ENCODE measurements at regions not wholly inside any gene's neighbourhood (a gene's known extent, or its start where the extent isn't known, plus 50 kb on each side); places are given as distances from the start of the nearest gene placed in this dataset.

DNA sequence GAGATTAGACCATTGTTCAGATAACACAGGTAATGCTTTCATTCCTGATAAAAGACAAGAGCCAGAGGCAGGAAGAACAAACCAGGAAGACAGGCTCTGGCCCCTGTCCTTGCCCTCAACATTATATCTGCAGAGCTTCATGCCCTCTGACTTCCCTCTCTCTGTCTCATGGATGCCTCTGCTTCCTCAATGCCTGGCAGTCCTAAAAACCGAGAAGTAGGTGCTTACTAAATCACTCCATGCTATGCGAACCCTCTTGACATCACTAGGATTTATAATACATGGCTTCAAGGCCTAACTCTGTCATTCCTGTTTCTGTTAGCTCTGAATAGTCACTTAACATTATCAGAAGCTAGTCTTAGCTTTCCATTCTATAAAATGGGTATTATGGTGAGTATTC is 117.8 kb downstream of the TLR4 start:
- Mint-ChIP-seq H3K36me3 (ENCODE audit: low read depth) (no peaks in the 10 kb centered on the region), H3K27ac (no peak overlapping the region), H3K4me1 (no peaks in the 10 kb centered on the region; the same call in 2 of the 3 replicates), H3K9me3 (peaks cover 49% of the 10 kb centered on the region), H3K27me3 (ENCODE audit: insufficient read depth, low read depth, poor library complexity) (peaks cover 4% of the 10 kb centered on the region), H3K4me3 (no peak overlapping the region)
- Histone ChIP-seq H3K4me1 (ENCODE audit: insufficient read depth) (no peaks in the 10 kb centered on the region), H3K4me3 (no peak overlapping the region), H3K36me3 (ENCODE audit: insufficient read depth) (no peaks in the 10 kb centered on the region), H3K9me2 (ENCODE audit: insufficient read depth) (no peaks in the 10 kb centered on the region), H3K4me2 (no peak overlapping the region), H3K27me3 (ENCODE audit: insufficient read depth) (no peaks in the 10 kb centered on the region), H3K79me2 (replicated peaks; ENCODE audit: insufficient read depth) (no peaks in the 10 kb centered on the region), H3F3A (replicated peaks; ENCODE audit: low read depth) (no peaks in the 10 kb centered on the region), H2AFZ (no peak overlapping the region), H3K27ac (ENCODE audit: low read depth) (no peak overlapping the region), H4K20me1 (replicated peaks; ENCODE audit: insufficient read depth) (no peaks in the 10 kb centered on the region)
- TF ChIP-seq NANOG (IDR thresholded peaks at IDR 0.05; ENCODE audit: borderline replicate concordance) (no peak), ZNF331 (CRISPR knock-in tag; IDR thresholded peaks at IDR 0.05; ENCODE audit: low read depth) (no peak), STAT1 (IDR thresholded peaks at IDR 0.05; ENCODE audit: unreplicated experiment) (no peak), CREB1 (CRISPR knock-in tag; IDR thresholded peaks at IDR 0.05; ENCODE audit: low read depth) (no peak), POLR2AphosphoS5 (IDR thresholded peaks at IDR 0.05; ENCODE audit: low read depth) (no peak)
- TF ChIP-seq, protein P1, sequence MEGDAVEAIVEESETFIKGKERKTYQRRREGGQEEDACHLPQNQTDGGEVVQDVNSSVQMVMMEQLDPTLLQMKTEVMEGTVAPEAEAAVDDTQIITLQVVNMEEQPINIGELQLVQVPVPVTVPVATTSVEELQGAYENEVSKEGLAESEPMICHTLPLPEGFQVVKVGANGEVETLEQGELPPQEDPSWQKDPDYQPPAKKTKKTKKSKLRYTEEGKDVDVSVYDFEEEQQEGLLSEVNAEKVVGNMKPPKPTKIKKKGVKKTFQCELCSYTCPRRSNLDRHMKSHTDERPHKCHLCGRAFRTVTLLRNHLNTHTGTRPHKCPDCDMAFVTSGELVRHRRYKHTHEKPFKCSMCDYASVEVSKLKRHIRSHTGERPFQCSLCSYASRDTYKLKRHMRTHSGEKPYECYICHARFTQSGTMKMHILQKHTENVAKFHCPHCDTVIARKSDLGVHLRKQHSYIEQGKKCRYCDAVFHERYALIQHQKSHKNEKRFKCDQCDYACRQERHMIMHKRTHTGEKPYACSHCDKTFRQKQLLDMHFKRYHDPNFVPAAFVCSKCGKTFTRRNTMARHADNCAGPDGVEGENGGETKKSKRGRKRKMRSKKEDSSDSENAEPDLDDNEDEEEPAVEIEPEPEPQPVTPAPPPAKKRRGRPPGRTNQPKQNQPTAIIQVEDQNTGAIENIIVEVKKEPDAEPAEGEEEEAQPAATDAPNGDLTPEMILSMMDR (conservative IDR thresholded peaks at IDR 0.05; ENCODE audit: low read depth in 2 of 2): no peak
- ATAC-seq: no peak
- DNase-seq (ENCODE audit: low spot score): no peak

DNA sequence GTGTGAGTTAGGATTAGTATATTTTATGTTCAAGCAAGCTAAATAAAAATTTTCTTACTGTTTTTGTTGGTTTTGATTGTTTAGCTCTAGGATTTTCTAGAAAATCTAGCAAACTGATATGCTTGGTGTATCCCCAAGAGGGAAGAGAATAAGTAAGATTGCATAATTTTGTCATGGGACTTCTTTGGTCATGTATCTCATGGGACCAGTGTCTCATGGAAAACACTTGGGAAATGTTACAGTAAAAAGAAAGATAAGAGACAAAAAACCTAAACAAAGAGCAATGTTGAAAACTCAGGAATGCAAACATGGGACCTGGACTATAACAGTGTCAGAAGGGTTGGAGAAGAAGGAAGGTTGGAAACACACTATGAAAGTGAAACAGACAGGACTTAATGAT is 119.4 kb downstream of the TLR4 start:
- Histone ChIP-seq H3K27ac (ENCODE audit: low read depth) (no peak overlapping the region), H3K79me2 (replicated peaks; ENCODE audit: insufficient read depth) (no peaks in the 10 kb centered on the region), H3K4me2 (no peak overlapping the region), H3K27me3 (ENCODE audit: insufficient read depth) (no peaks in the 10 kb centered on the region), H3K4me1 (ENCODE audit: insufficient read depth) (no peaks in the 10 kb centered on the region), H3K36me3 (ENCODE audit: insufficient read depth) (no peaks in the 10 kb centered on the region), H3K9me2 (ENCODE audit: insufficient read depth) (no peaks in the 10 kb centered on the region), H2AFZ (no peak overlapping the region), H3K4me3 (no peak overlapping the region), H4K20me1 (replicated peaks; ENCODE audit: insufficient read depth) (no peaks in the 10 kb centered on the region), H3F3A (replicated peaks; ENCODE audit: low read depth) (no peaks in the 10 kb centered on the region)
- Mint-ChIP-seq H3K4me1 (peaks cover 3% of the 10 kb centered on the region; the same call in 2 of the 3 replicates), H3K9me3 (peaks cover 51% of the 10 kb centered on the region), H3K4me3 (no peak overlapping the region), H3K27ac (no peak overlapping the region), H3K36me3 (ENCODE audit: low read depth) (no peaks in the 10 kb centered on the region), H3K27me3 (ENCODE audit: insufficient read depth, low read depth, poor library complexity) (peaks cover 8% of the 10 kb centered on the region)
- no peak for ATAC-seq
- DNase-seq (ENCODE audit: low spot score): no peak
- TF ChIP-seq, protein P2, sequence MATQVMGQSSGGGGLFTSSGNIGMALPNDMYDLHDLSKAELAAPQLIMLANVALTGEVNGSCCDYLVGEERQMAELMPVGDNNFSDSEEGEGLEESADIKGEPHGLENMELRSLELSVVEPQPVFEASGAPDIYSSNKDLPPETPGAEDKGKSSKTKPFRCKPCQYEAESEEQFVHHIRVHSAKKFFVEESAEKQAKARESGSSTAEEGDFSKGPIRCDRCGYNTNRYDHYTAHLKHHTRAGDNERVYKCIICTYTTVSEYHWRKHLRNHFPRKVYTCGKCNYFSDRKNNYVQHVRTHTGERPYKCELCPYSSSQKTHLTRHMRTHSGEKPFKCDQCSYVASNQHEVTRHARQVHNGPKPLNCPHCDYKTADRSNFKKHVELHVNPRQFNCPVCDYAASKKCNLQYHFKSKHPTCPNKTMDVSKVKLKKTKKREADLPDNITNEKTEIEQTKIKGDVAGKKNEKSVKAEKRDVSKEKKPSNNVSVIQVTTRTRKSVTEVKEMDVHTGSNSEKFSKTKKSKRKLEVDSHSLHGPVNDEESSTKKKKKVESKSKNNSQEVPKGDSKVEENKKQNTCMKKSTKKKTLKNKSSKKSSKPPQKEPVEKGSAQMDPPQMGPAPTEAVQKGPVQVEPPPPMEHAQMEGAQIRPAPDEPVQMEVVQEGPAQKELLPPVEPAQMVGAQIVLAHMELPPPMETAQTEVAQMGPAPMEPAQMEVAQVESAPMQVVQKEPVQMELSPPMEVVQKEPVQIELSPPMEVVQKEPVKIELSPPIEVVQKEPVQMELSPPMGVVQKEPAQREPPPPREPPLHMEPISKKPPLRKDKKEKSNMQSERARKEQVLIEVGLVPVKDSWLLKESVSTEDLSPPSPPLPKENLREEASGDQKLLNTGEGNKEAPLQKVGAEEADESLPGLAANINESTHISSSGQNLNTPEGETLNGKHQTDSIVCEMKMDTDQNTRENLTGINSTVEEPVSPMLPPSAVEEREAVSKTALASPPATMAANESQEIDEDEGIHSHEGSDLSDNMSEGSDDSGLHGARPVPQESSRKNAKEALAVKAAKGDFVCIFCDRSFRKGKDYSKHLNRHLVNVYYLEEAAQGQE (IDR thresholded peaks at IDR 0.05; ENCODE audit: unreplicated experiment): no peak
- TF ChIP-seq EZH2phosphoT487 (IDR thresholded peaks at IDR 0.05; ENCODE audit: unreplicated experiment): no peak
- TF ChIP-seq NANOG (IDR thresholded peaks at IDR 0.05; ENCODE audit: borderline replicate concordance): no peak
- TF ChIP-seq EZH2 (IDR thresholded peaks at IDR 0.05; ENCODE audit: low read depth, unreplicated experiment): no peak
- TF ChIP-seq CREB1 (CRISPR knock-in tag; IDR thresholded peaks at IDR 0.05; ENCODE audit: low read depth): no peak
- TF ChIP-seq, protein P3, sequence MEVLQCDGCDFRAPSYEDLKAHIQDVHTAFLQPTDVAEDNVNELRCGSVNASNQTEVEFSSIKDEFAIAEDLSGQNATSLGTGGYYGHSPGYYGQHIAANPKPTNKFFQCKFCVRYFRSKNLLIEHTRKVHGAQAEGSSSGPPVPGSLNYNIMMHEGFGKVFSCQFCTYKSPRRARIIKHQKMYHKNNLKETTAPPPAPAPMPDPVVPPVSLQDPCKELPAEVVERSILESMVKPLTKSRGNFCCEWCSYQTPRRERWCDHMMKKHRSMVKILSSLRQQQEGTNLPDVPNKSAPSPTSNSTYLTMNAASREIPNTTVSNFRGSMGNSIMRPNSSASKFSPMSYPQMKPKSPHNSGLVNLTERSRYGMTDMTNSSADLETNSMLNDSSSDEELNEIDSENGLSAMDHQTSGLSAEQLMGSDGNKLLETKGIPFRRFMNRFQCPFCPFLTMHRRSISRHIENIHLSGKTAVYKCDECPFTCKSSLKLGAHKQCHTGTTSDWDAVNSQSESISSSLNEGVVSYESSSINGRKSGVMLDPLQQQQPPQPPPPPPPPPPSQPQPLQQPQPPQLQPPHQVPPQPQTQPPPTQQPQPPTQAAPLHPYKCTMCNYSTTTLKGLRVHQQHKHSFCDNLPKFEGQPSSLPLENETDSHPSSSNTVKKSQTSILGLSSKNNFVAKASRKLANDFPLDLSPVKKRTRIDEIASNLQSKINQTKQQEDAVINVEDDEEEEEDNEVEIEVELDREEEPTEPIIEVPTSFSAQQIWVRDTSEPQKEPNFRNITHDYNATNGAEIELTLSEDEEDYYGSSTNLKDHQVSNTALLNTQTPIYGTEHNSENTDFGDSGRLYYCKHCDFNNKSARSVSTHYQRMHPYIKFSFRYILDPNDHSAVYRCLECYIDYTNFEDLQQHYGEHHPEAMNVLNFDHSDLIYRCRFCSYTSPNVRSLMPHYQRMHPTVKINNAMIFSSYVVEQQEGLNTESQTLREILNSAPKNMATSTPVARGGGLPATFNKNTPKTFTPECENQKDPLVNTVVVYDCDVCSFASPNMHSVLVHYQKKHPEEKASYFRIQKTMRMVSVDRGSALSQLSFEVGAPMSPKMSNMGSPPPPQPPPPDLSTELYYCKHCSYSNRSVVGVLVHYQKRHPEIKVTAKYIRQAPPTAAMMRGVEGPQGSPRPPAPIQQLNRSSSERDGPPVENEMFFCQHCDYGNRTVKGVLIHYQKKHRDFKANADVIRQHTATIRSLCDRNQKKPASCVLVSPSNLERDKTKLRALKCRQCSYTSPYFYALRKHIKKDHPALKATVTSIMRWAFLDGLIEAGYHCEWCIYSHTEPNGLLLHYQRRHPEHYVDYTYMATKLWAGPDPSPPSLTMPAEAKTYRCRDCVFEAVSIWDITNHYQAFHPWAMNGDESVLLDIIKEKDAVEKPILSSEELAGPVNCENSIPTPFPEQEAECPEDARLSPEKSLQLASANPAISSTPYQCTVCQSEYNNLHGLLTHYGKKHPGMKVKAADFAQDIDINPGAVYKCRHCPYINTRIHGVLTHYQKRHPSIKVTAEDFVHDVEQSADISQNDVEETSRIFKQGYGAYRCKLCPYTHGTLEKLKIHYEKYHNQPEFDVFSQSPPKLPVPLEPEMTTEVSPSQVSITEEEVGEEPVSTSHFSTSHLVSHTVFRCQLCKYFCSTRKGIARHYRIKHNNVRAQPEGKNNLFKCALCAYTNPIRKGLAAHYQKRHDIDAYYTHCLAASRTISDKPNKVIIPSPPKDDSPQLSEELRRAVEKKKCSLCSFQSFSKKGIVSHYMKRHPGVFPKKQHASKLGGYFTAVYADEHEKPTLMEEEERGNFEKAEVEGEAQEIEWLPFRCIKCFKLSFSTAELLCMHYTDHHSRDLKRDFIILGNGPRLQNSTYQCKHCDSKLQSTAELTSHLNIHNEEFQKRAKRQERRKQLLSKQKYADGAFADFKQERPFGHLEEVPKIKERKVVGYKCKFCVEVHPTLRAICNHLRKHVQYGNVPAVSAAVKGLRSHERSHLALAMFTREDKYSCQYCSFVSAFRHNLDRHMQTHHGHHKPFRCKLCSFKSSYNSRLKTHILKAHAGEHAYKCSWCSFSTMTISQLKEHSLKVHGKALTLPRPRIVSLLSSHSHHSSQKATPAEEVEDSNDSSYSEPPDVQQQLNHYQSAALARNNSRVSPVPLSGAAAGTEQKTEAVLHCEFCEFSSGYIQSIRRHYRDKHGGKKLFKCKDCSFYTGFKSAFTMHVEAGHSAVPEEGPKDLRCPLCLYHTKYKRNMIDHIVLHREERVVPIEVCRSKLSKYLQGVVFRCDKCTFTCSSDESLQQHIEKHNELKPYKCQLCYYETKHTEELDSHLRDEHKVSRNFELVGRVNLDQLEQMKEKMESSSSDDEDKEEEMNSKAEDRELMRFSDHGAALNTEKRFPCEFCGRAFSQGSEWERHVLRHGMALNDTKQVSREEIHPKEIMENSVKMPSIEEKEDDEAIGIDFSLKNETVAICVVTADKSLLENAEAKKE (CRISPR knock-in tag; IDR thresholded peaks at IDR 0.05): no peak
- no peak for TF ChIP-seq JUNB (IDR thresholded peaks at IDR 0.05; ENCODE audit: unreplicated experiment)
- TF ChIP-seq POLR2AphosphoS5 (IDR thresholded peaks at IDR 0.05; ENCODE audit: low read depth): no peak

Measured in GM23338 (cell line).